Calu3 (cell line): ENCODE measurements at regions not wholly inside any gene's neighbourhood (a gene's known extent, or its start where the extent isn't known, plus 50 kb on each side); places are given as distances from the start of the nearest gene placed in this dataset.

Source experiments
- BruUV-seq: library from RNA; stranded (reverse); fragments of 400-500 nt; replicated peaks from 2 replicates; lab custom pipeline; 2021; lab: Mats Ljungman, UMichigan
- CTCF ChIA-PET: fragments of 300-600 bp; sonication (Branson Sonifier 250); formaldehyde crosslinking; loops from one replicate; lab custom pipeline; 2022; ENCODE audit warnings: antibody characterized with exemption; lab: Charles Lee
- DNase-seq: peaks from one replicate; pipeline ENCODE4 v3.0.0; 2022
- H3K27ac Mint-ChIP-seq: one replicate; pipeline ENCODE4 v1.8.0; 2022; ENCODE audit warnings: mixed read lengths; ENCODE audit not compliant: unreplicated experiment
- H3K27me3 Mint-ChIP-seq: one replicate; pipeline ENCODE4 v1.8.0; 2022; ENCODE audit warnings: mixed read lengths; ENCODE audit not compliant: unreplicated experiment
- H3K36me3 Mint-ChIP-seq: one replicate; pipeline ENCODE4 v1.8.0; 2022; ENCODE audit warnings: mild to moderate bottlenecking, moderate library complexity, mixed read lengths; ENCODE audit not compliant: insufficient read depth, unreplicated experiment
- H3K4me1 Mint-ChIP-seq: one replicate; pipeline ENCODE4 v1.8.0; 2022; ENCODE audit warnings: mild to moderate bottlenecking, low read depth, mixed read lengths; ENCODE audit not compliant: unreplicated experiment
- H3K4me3 Mint-ChIP-seq: one replicate; pipeline ENCODE4 v1.8.0; 2022; ENCODE audit warnings: mild to moderate bottlenecking, low read depth, moderate library complexity, mixed read lengths; ENCODE audit not compliant: unreplicated experiment
- H3K9me3 Mint-ChIP-seq: one replicate; pipeline ENCODE4 v1.8.0; 2022; ENCODE audit warnings: low read depth, mixed read lengths; ENCODE audit not compliant: unreplicated experiment
- intact Hi-C: fragments of 100-400 bp; cut with micrococcal nuclease; formaldehyde crosslinking; loops from one replicate; pipeline ENCODE4 v1.10.0; 2022; ENCODE audit not compliant: unreplicated experiment
- TF ChIP-seq, protein P1 (sequence below): fragments of 200-600 bp; IDR thresholded peaks from one replicate; pipeline ENCODE4 v1.8.0; 2022; ENCODE audit warnings: antibody characterized with exemption; ENCODE audit not compliant: unreplicated experiment

DNA sequence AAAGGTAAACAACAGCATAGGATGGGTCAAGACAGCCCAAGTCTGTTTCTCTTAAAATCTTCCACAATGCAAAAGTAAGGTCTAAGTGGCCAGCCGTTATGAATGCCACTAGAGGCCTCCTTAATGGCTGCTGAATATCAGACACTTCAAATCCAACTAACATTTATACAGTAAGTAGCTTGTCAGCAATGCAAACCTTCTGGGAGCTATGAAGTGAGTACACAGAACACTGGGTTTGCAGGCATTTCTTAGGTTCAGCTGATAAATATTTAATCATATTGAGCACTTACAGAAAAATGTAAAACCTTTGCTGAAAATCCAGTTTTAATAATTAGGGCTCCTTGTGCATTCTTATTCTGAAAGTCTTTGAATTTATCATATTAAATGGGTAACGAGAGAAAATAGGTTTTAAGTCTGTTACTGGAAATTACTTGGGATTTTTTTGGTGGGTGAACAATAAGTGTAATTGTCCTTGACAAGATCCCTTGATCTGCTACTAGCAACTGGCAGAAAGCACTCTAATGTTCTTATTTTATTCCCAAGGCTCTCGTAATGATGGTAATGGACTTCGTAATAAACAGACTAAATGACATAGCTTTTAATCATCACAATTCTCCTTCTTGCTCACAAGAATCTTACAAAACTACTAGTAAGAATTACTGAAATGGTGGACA lies 141.7 kb upstream of the GPR149 start:
- DNase-seq = no peak
- CTCF ChIA-PET = interaction anchor here (0.6 kb wide), 1 partner anchor 221 kb away, joined by 8 read pairs; no protein-coding TSS in a partner anchor
- no TSS peak for BruUV-seq
- Mint-ChIP-seq H3K9me3 (peaks cover 6% of the 10 kb centered on the region), H3K36me3 (no peaks in the 10 kb centered on the region), H3K27me3 (no peaks in the 10 kb centered on the region), H3K4me3 (no peak overlapping the region), H3K27ac (no peak overlapping the region), H3K4me1 (no peaks in the 10 kb centered on the region)
- TF ChIP-seq, protein P1, sequence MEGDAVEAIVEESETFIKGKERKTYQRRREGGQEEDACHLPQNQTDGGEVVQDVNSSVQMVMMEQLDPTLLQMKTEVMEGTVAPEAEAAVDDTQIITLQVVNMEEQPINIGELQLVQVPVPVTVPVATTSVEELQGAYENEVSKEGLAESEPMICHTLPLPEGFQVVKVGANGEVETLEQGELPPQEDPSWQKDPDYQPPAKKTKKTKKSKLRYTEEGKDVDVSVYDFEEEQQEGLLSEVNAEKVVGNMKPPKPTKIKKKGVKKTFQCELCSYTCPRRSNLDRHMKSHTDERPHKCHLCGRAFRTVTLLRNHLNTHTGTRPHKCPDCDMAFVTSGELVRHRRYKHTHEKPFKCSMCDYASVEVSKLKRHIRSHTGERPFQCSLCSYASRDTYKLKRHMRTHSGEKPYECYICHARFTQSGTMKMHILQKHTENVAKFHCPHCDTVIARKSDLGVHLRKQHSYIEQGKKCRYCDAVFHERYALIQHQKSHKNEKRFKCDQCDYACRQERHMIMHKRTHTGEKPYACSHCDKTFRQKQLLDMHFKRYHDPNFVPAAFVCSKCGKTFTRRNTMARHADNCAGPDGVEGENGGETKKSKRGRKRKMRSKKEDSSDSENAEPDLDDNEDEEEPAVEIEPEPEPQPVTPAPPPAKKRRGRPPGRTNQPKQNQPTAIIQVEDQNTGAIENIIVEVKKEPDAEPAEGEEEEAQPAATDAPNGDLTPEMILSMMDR = no peak
- intact Hi-C loops = no loop called here

DNA sequence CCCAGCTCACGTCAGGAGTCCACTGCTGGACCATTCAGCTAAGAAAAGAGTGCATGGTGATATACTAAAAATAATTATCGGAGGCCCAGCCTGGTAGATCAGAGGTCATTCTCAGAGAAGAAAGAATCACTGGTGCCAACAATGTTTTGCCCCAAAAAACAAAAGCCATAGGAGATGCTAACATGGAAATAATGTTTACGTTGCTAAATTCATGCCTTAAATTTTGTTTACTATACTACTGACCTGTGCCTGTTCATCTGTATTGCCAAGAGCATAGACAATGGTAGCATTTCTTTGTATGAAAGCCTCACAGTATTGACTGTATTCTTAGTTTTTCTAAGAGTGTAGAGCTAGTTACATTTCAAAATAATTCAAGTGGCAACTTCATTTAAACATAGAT lies 138.1 kb upstream of the GPR149 start:
- Mint-ChIP-seq H3K27me3 (no peaks in the 10 kb centered on the region), H3K36me3 (no peaks in the 10 kb centered on the region), H3K9me3 (peaks cover 6% of the 10 kb centered on the region), H3K27ac (no peak overlapping the region), H3K4me1 (no peaks in the 10 kb centered on the region), H3K4me3 (no peak overlapping the region)
- BruUV-seq = no TSS peak
- CTCF ChIA-PET = no interaction called here
- TF ChIP-seq, protein P1 = no peak
- intact Hi-C loops = no loop called here
- DNase-seq = no peak

- Mint-ChIP-seq H3K9me3 (peaks cover 3% of the 10 kb centered on the region), H3K27me3 (no peaks in the 10 kb centered on the region), H3K4me3 (no peak overlapping the region), H3K4me1 (no peaks in the 10 kb centered on the region), H3K27ac (no peak overlapping the region), H3K36me3 (no peaks in the 10 kb centered on the region)
- BruUV-seq = no TSS peak
- DNase-seq = no peak
- CTCF ChIA-PET = no interaction called here
- intact Hi-C loops = no loop called here
- TF ChIP-seq, protein P1 = no peak
Measured at GRCh38 chr3:154559623-154560022, 129.6 kb upstream of the GPR149 start.

- no peak overlapping the region for H3K27ac Mint-ChIP-seq
- DNase-seq = no peak
- TF ChIP-seq, protein P1 = no peak
- H3K4me3 Mint-ChIP-seq = no peak overlapping the region
- CTCF ChIA-PET = interaction anchor here (0.6 kb wide), 1 partner anchor 1492 kb away, joined by 6 read pairs; no protein-coding TSS in a partner anchor
- H3K27me3 Mint-ChIP-seq = no peaks in the 10 kb centered on the region
- H3K36me3 Mint-ChIP-seq = no peaks in the 10 kb centered on the region
- H3K9me3 Mint-ChIP-seq = no peaks in the 10 kb centered on the region
- intact Hi-C loops = loop anchor here (5.0 kb wide), 1 partner anchor 215 kb away; no protein-coding TSS in a partner anchor
- BruUV-seq = no TSS peak
- no peaks in the 10 kb centered on the region for H3K4me1 Mint-ChIP-seq
Measured at GRCh38 chr3:154552338-154552737, 122.3 kb upstream of the GPR149 start.
